ENCODE measurements at regions not wholly inside any gene's neighbourhood (a gene's known extent, or its start where the extent isn't known, plus 50 kb on each side); places are given as distances from the start of the nearest gene placed in this dataset.

- TF ChIP-seq CTCF (conservative IDR thresholded peaks at IDR 0.05; ENCODE audit: control insufficient read depth, insufficient read depth, low read depth, low read length), result no peak
- H3K4me3 ChIP-seq (ENCODE audit: control insufficient read depth, low read depth, low read length), result no peak overlapping the region
- DNase-seq (ENCODE audit: low read depth), result peak; percentile 17
These were observed 89.5 kb upstream of the TES start for GRCh38 chr7:116120839-116121238.

- TF ChIP-seq CTCF (conservative IDR thresholded peaks at IDR 0.05; ENCODE audit: control insufficient read depth, insufficient read depth, low read depth, low read length), result peak; percentile 82
- DNase-seq (ENCODE audit: low read depth), result peak; percentile 65
- no peak overlapping the region for H3K4me3 ChIP-seq (ENCODE audit: control insufficient read depth, low read depth, low read length)
These were observed 87.3 kb upstream of the TES start for GRCh38 chr7:116122972-116123595.

GRCh38 chr7:116128139-116128538 is 82.2 kb upstream of the TES start:
- TF ChIP-seq CTCF (conservative IDR thresholded peaks at IDR 0.05; ENCODE audit: control insufficient read depth, insufficient read depth, low read depth, low read length), result no peak
- no peak overlapping the region for H3K4me3 ChIP-seq (ENCODE audit: control insufficient read depth, low read depth, low read length)
- DNase-seq (ENCODE audit: low read depth), result no peak

- no peak for TF ChIP-seq CTCF (conservative IDR thresholded peaks at IDR 0.05; ENCODE audit: control insufficient read depth, insufficient read depth, low read depth, low read length)
- DNase-seq (ENCODE audit: low read depth), result no peak
- no peak overlapping the region for H3K4me3 ChIP-seq (ENCODE audit: control insufficient read depth, low read depth, low read length)
These were observed 75.0 kb upstream of the TES start for GRCh38 chr7:116135306-116135705.

GRCh38 chr7:116138202-116138801 is 72.0 kb upstream of the TES start:
- no peak overlapping the region for H3K4me3 ChIP-seq (ENCODE audit: control insufficient read depth, low read depth, low read length)
- peak; percentile 75 for DNase-seq (ENCODE audit: low read depth)
- TF ChIP-seq CTCF (conservative IDR thresholded peaks at IDR 0.05; ENCODE audit: control insufficient read depth, insufficient read depth, low read depth, low read length), result peak; percentile 91

- peak; percentile 26 for DNase-seq (ENCODE audit: low read depth)
- no peak overlapping the region for H3K4me3 ChIP-seq (ENCODE audit: control insufficient read depth, low read depth, low read length)
- TF ChIP-seq CTCF (conservative IDR thresholded peaks at IDR 0.05; ENCODE audit: control insufficient read depth, insufficient read depth, low read depth, low read length), result no peak
These were observed 71.3 kb upstream of the TES start for GRCh38 chr7:116139007-116139406.

Measured in fibroblast of mammary gland (primary cell).